Fibroblast of the aortic adventitia (primary cell): ENCODE measurements at regions not wholly inside any gene's neighbourhood (a gene's known extent, or its start where the extent isn't known, plus 50 kb on each side); places are given as distances from the start of the nearest gene placed in this dataset.
"Not testable (repeated sequence)": the region's sequence is repeated elsewhere in the genome, so short reads cannot be mapped to it uniquely, and the experiment has no call there.

Source experiments
- DNase-seq: peaks from one replicate; pipeline ENCODE4 v3.0.0-alpha.2; 2010; ENCODE audit warnings: low read depth
- H3K4me3 ChIP-seq: 2 replicates; pipeline ENCODE4 v1.5.1; 2011; ENCODE audit warnings: low read depth, mild to moderate bottlenecking, control low read depth, low read length, moderate library complexity

DNA sequence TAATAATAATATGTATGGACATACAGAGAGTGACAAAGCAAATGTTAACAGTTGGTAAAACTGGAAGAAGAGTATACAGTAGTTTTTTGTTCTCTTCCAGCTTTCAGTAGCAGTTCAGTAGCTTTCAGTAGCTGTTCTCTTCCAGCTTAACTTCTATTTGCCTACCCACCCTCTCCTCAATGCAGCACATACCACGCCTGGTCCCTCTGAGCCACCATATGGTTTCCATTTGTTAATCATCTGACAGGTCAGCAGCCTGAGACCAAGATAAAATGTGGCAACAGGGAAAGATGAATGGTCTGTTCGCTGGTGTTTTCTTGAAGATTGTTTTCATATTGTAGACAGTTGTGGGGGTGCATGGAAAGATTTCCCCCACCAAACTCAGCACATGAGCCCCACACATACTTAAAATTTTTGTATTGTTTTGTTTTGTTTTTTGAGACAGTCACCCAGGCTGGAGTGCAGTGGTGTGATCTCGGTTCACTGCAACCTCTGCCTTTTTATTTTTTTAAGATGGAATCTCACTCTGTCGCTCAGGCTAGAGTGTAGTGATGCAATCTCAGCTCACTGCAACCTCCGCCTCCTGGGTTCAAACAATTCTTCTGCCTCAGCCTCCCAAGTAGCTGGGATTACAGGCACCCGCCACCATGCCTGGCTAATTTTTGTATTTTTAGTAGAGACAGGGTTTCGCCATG, 56.8 kb downstream of the ATP6V0E2 start:
- not testable (repeated sequence) for H3K4me3 ChIP-seq
- peak; percentile 48 for DNase-seq

DNA sequence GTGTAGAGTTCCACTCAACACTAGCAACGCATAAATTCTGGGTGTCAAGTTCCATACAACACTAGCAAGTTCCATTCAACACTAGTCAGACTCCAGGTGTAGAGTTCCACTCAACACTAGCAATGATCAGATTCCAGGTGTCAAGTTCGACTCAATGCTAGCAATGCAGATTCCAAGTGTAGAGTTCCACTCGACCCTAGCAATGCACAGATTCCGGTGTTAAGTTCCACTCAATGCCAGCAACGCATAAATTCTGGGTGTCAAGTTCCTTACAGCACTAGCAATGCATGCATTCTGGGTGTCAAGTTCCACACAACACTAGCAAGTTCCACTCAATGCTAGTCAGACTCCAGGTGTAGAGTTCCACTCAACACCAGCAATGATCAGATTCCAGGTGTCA, 60.0 kb downstream of the ATP6V0E2 start:
- not testable (repeated sequence) for H3K4me3 ChIP-seq, DNase-seq

DNA sequence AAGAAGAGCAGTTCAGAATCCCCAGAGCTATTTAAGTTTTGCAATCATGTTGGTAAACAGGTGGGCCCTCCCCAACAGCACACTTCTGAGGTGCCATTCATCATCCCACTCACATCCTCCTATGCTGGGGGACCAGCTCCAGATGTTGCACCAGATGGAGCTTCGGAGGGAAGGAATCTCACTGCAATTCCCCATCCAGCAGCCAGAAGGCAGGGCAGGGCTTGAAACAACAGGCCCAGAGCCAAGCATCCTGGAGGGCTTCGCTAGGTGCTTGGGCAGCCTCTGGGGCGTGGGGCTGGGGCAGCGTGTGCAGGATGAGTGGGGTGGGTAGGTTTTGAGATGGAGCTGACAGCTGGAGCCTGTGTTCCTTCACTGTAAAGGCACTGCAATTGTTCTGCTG, 73.6 kb downstream of the ATP6V0E2 start:
- DNase-seq, H3K4me3 ChIP-seq: not testable (repeated sequence)

DNA sequence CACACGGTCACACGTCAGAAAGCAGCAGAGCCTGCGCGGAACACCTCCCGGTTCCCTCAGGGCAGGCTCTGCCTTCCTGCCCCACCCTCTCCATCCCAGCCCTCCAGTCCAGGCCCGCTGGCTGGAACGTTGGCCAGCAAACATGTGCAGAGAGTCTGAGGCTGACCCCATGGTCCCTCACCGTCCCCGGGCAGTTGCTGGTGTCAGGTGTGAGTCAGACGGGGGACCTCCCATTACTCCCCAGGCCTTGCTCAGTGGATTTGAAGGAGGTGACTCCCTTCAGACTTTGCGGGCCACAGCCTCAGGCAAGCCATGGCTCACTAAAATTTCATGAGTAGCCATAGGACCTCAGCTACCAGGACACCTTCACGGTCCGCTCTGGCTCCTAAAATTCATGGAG, 74.7 kb downstream of the ATP6V0E2 start:
- H3K4me3 ChIP-seq, DNase-seq: not testable (repeated sequence)

DNA sequence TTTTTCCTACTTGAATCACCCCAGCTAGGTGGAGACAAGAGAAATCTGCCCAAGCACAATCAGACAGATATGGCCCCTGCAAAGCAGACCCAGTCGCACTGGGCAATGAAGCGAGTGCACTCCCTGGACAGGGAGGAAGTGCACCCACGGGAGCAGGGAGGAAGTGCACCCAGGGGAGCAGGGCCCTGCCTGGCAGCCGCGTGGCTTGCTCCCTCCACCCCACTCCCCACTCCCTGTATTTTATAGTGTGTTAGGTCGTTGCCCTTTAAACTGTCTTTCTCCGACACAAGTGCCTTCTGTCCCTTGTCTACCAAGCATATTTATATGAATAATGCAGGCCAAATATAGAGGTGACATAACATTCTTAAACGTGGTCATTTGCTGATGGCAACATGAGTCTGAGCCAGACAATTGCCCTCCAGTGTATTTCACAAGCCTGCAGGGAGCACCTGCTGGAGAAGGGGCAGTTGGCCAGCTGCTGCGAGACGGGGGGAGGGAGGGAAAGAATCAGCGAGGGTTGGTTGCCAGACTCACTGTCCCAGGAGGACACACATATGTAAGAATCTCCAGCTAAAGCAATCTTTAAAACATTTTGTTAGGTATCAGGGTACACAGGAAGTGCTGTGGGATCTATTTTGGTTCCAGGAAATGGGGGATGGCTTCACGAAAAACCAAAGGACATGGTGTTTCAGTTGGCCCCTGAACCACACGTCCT, 76.3 kb downstream of the ATP6V0E2 start:
- H3K4me3 ChIP-seq, DNase-seq: not testable (repeated sequence)

DNA sequence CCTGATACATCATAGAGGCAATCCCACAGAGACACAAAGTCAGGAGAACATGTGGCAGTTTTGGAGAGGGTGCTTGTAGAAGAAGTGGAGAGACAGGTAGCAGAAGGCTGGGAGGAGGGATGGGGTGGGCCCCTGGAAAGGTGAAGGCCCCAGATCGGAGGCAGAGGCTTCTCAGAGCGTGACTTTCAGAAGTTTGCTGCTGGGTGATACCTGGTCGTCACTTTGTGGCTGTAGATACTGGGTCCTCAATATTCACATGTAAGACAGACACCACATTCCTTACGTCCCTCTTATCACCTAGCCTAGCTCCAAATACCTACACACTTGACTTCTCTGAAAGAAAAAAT, 76.8 kb downstream of the ATP6V0E2 start:
- not testable (repeated sequence) for DNase-seq, H3K4me3 ChIP-seq

DNA sequence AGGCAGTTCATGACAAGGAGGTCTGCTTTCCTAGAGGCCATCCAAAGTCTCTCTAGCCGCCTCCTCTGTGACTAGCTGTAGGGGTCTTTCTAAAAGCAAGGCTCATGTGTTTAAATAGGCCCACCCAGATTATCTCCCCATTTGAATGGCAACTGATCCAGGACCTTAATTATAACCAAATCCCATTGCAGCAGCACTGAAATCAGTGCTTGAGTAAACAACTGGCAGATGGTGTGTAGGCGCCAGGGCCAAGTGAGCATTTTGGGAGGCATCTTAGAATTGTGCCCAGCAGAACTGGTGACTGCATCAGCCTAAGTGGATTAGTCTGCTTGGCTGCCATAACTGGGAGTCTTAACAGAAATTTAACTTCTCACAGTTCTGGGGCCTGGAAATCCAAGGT, 77.8 kb downstream of the ATP6V0E2 start:
- not testable (repeated sequence) for DNase-seq, H3K4me3 ChIP-seq

DNA sequence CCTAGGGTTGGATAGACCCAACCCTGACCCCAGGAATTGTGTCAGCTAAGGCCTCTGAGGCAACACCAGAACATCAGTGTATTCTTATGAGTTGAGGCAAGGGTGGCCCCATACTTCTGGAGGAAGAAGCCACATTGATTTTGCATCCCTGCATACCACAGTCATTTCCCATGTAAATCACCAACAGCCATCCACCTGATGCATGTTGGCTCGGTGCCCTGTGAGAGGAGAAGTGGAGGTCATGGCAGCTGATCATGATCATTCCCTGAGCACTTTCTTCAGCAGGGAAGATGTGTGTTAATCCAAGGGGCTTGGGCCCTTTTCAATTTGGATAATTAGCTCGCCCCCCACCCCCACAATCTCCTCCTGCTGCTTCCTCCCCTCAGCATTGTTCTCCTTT, 85.1 kb downstream of the ATP6V0E2 start:
- H3K4me3 ChIP-seq, DNase-seq: not testable (repeated sequence)

DNA sequence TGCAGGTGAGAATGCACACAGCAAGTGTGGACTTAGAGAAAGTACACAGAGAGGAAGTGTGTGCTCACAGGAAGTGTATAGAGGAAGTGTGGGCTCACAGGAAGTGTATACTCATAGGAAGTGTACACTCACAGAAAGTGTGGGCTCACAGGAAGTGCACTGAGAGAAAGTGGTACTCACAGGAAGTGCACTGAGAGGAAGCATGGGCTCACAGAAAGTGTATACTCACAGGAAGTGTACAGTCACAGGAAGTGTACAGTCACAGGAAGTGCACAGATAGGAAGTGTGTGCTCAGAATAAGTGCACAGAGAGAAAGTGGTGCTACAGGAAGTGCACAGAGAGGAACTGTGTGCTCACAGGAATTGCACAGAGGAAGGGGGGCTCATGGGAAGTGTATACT, 87.1 kb downstream of the ATP6V0E2 start:
- H3K4me3 ChIP-seq, DNase-seq: not testable (repeated sequence)

DNA sequence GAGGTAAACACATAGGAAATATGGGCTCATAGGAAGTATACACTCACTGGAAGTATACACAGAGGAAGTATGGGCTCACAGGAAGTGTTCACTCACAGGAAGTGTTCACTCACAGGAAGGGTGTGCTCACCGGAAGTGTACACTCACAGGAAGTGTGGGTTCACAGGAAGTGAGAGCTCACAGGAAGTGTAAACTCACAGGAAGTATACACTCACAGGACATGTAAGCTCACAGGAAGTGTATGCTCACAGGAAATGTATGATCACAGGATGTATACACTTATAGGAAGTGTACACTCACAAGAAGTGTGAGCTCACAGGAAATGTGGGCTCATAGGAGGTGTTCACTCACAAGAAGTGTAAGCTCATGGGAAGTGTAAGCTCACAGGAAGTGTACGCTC, 88.1 kb downstream of the ATP6V0E2 start:
- DNase-seq, H3K4me3 ChIP-seq: not testable (repeated sequence)

DNA sequence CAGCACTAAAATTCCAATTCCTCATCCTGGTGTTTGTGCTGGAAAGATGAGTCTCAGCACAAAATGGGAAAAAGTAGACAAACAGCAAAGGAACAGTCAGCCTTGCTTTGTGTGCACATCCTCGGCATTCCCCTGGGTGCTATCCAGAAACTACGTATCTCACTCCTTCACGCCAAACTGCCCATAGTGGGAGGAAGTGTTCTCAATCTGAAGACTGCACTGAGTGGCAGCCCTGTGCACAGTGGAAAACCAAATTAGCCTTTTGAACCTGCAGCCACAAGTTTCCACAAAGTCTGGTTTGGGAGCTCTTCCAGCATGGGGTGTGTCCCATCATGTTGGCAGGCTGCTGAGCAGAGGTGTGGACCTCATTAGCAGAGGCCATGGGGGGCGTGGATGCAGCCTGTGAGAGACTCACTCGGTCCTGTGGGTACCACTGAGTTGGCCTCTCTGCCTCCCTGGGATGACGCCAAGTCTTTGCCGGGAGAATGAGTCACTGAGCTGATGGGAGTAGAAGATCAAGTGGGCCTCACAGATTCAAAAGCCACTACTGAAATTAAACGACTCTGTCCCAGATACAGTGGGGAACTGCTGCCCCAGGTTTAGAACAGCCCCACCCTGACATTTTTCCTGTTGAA, 89.0 kb downstream of the ATP6V0E2 start:
- H3K4me3 ChIP-seq: not testable (repeated sequence)
- peak; percentile 1 for DNase-seq

DNA sequence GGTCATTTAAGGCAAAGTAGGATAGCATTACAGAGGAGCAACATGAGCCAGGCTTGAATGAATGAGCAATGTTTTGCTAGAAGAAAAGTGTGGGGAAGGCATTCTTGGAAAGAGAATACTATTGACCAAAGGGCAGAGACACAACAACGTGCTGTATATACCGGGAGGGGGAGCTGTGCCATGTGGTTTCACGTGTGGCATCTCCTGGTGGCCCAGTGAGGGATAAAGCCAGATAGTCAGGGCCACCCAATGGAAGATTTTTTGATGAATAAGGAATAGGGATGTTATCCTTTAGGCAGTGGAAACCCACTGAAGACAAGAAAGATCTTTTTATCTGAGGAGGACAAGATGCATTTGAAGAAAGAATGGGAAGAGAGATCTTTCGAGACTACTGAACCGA, 90.2 kb downstream of the ATP6V0E2 start:
- DNase-seq, H3K4me3 ChIP-seq: not testable (repeated sequence)

DNA sequence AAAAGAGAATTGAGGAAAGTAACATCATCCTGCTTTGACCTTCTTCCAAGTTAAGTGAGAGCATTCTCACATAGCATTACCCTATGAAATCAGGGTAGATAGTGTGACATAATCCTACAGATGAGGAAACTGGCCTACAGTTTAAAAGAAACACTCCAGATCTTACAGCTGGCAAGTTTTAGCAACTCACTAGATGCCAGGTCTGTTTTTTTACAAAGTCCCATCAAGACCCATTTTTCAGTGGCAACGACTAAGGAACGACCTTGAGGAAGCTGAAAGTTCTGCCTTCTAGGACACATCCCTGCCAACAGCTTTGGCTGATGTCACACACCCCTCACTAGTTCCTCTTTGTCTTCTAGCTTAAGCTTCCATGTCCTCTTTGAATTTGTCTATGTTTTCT, 92.7 kb downstream of the ATP6V0E2 start:
- H3K4me3 ChIP-seq, DNase-seq: not testable (repeated sequence)

DNA sequence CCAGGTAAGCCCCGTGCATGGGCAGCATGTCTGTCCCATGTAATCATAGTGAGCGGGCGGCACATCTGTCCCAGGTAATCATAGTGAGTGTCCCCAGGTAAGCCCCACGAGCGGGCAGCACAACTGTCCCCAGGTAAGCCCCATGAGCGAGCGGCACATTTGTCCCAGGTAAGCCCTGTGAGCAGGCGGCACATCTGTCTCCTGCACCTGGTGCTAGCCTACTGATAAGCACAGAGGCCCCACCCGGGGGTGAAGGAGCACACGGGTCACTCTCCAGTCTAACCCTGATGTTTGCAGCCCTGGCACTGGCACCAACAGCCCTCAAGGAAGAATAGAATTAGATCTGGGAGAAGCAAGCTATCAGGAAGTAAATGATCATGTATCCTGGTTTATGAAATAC, 99.2 kb downstream of the ATP6V0E2 start:
- not testable (repeated sequence) for DNase-seq, H3K4me3 ChIP-seq

DNA sequence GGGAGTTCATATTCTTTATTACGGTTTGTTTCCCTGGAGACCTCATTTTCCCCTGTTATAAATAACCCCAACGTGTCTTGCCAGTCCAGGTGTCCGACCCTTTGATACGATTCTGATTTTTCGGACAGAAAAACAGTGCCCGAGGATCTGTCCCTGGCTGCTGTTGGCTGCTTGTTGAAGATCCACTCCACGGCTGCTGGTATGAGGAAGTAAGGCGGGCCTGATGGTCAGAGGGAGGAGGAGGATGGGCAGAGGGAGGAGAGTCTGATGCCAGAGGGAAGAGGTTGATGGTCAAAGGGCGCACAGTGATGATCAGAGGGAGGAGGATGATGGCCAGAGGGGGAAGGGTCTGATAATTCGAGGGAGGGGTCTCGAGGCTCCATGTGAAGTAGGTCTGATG, 99.9 kb downstream of the ATP6V0E2 start:
- DNase-seq, H3K4me3 ChIP-seq: not testable (repeated sequence)

DNA sequence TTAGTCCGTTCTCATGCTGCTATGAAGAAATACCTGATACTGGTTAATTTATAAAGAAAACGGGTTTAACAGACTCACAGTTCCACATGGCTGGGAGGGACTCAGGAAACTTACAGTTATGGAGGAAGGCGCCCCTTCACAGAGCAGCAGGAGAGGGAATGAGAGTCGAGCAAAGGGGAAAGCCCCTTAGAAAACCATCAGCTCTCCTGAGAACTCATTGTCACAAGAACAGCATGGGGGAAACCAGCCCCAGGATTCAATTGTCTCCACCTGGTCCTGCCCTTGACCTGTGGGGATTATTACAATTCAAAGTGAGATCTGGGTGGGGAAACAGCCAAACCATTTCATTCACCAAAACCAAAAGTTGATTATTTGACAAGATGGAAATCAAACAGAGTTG, 101.8 kb downstream of the ATP6V0E2 start:
- DNase-seq, H3K4me3 ChIP-seq: not testable (repeated sequence)

DNA sequence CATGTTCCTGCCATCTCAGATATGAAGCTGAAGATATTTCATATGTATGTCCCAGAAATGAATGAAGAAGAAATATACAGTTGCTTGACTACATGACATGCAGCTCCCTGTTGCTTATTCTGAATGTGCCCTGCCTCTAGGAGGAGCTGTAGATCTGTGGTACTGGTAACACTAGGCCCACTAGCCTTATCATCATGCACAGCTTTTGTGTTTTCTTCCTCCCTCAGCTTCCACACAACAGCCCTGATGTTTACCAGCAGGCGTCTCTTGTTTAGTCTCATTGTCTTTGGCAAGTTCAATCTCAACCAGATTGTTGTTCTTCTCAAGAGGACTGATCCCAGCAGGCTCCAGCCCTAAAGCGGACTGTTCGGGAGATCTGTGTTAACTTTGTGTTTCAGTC, 104.8 kb downstream of the ATP6V0E2 start:
- not testable (repeated sequence) for H3K4me3 ChIP-seq, DNase-seq

DNA sequence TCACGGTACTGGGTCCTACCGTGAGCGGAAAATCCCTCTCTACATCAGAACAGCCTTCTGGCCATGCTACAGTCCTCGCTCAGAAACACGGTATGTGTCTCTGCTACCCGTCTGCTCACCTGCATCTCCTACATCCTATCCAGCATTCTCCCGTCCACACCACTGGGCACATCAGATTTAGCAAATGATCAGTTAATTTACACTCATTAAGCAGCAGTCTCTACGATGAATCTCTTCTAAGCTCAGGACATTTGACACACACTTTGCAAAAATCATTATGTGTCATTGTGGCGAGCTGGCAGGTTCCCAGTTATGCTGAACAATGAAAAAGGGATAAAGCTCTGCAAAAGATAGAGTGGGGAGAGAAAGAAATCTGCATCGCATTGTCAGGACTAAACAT, 105.2 kb downstream of the ATP6V0E2 start:
- not testable (repeated sequence) for H3K4me3 ChIP-seq, DNase-seq

DNA sequence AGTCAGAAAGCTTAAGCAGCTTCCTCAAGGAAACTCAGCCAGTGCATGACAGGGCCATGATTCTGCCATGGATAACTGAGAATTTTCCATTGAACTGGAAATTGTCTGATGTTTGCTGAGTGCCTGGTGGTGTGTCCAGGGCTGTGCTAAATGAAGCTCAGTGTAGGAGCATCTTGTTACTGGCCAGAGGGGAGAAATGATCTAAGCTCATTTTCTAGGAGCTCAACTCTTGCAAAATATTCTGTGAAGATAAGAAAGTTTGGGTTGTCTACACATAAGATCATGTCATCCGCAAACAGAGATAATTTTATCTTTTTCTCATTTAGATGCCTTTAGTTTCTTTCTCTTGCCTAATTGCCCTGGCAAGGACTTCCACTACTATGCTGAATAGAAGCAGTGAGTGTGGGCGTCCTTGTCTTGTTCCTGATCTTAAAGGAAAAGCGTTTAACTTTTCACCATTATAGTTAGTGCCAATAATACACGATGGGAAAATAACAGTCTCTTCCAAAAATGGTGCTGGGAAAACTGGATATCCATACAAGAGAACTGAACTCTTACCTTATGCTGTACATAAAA, 108.9 kb downstream of the ATP6V0E2 start:
- DNase-seq, H3K4me3 ChIP-seq: not testable (repeated sequence)

DNA sequence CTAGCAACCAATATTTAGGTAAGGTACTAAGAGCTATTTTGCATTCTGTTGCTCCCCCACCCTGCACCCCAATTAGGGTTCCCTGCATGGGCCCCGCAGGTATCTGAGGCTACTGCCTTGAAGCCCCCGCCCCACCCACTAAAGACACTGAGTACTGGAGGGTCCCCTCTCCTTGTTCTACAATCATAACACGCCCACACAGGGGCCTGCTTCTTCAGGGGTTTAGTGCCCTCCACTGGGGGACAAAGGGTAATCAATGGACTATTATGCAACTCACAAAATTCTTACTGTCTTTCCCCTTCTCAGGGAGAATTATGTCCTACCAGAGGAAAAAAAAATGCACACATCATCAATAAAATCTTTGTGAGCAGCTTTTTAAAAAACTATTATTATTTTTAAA, 113.1 kb downstream of the ATP6V0E2 start:
- H3K4me3 ChIP-seq, DNase-seq: not testable (repeated sequence)
